B cell (primary cell): ENCODE measurements at regions not wholly inside any gene's neighbourhood (a gene's known extent, or its start where the extent isn't known, plus 50 kb on each side); places are given as distances from the start of the nearest gene placed in this dataset.
"Not testable (repeated sequence)": the region's sequence is repeated elsewhere in the genome, so short reads cannot be mapped to it uniquely, and the experiment has no call there.

Source experiments
- EZH2 ChIP-seq: IDR thresholded peaks from 2 replicates; pipeline ENCODE4 v1.6.1; 2012; ENCODE audit warnings: borderline replicate concordance, low read depth, mild to moderate bottlenecking, moderate library complexity, low read length; ENCODE audit not compliant: insufficient read depth, poor library complexity, severe bottlenecking
- TF ChIP-seq, protein P1 (sequence below): fragments of 200-600 bp; IDR thresholded peaks from one replicate; pipeline ENCODE4 v1.8.0; 2022; ENCODE audit warnings: antibody characterized with exemption, mild to moderate bottlenecking

- TF ChIP-seq, protein P1, sequence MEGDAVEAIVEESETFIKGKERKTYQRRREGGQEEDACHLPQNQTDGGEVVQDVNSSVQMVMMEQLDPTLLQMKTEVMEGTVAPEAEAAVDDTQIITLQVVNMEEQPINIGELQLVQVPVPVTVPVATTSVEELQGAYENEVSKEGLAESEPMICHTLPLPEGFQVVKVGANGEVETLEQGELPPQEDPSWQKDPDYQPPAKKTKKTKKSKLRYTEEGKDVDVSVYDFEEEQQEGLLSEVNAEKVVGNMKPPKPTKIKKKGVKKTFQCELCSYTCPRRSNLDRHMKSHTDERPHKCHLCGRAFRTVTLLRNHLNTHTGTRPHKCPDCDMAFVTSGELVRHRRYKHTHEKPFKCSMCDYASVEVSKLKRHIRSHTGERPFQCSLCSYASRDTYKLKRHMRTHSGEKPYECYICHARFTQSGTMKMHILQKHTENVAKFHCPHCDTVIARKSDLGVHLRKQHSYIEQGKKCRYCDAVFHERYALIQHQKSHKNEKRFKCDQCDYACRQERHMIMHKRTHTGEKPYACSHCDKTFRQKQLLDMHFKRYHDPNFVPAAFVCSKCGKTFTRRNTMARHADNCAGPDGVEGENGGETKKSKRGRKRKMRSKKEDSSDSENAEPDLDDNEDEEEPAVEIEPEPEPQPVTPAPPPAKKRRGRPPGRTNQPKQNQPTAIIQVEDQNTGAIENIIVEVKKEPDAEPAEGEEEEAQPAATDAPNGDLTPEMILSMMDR: not testable (repeated sequence)
- not testable (repeated sequence) for TF ChIP-seq EZH2
These were observed 1216.2 kb downstream of the TECRL start for GRCh38 chr4:63193029-63193428.
